Muscle of leg (tissue), 3 donors: ENCODE measurements at regions not wholly inside any gene's neighbourhood (a gene's known extent, or its start where the extent isn't known, plus 50 kb on each side); places are given as distances from the start of the nearest gene placed in this dataset.
"Not testable (repeated sequence)": the region's sequence is repeated elsewhere in the genome, so short reads cannot be mapped to it uniquely, and the experiment has no call there.

Source experiments
- DNase-seq: peaks from one replicate; pipeline ENCODE4 v3.0.0; 2013
- H3K27ac ChIP-seq: one replicate; pipeline ENCODE4 v1.5.1; 2013; ENCODE audit warnings: mild to moderate bottlenecking, low read length, control low read depth
- H3K27me3 ChIP-seq: one replicate; pipeline ENCODE4 v1.6.1; 2013; ENCODE audit warnings: low read length; ENCODE audit not compliant: control insufficient read depth, insufficient read depth
- H3K36me3 ChIP-seq: one replicate; pipeline ENCODE4 v1.6.1; 2013; ENCODE audit warnings: low read length; ENCODE audit not compliant: control insufficient read depth, insufficient read depth
- H3K4me1 ChIP-seq: one replicate; pipeline ENCODE4 v1.6.1; 2013; ENCODE audit warnings: low read length; ENCODE audit not compliant: control insufficient read depth, insufficient read depth
- H3K4me3 ChIP-seq: one replicate; pipeline ENCODE4 v1.5.1; 2013; ENCODE audit warnings: low read length, control low read depth
- H3K9me3 ChIP-seq: replicated peaks from 2 replicates; pipeline ENCODE4 v1.6.1; 2013; ENCODE audit warnings: low read depth, low read length; ENCODE audit not compliant: control insufficient read depth
- WGBS: methylation state at CpG from one replicate; pipeline ENCODE4 v1.1.5; 2013; ENCODE audit warnings: missing lambda C conversion rate; ENCODE audit not compliant: insufficient coverage; 5-methylcytosine and 5-hydroxymethylcytosine counted together

- peaks cover 4% of the 10 kb centered on the region for H3K9me3 ChIP-seq
- no peaks in the 10 kb centered on the region for H3K4me1 ChIP-seq
- no peaks in the 10 kb centered on the region for H3K27me3 ChIP-seq
- no peak overlapping the region for H3K27ac ChIP-seq
- no peak overlapping the region for H3K4me3 ChIP-seq
- H3K36me3 ChIP-seq = no peaks in the 10 kb centered on the region
- no CpG with 5 or more reads among the region's 4 CpGs for WGBS
- no peak for DNase-seq
Measured at GRCh38 chr4:16417198-16417597, 190.9 kb upstream of the TAPT1 start.

DNA sequence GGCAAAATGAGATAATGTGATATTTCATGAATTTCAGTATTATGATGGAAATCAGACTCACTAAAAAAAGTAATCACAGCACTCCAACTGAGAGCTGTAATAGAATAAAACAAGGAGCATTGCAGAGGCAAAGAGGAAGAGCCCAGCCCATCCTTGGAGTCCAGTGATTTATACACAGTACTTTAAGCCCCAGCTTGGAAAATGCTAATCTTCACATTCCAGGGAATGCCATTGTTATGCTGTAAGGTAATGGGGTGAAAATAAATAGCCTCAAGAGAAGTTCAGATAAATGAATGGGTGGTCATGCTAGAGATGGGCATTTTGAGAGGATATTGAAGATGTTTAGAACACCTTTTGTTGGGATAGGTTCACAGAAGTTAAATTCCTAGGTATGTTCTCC is 190.3 kb upstream of the TAPT1 start:
- H3K9me3 ChIP-seq = peaks cover 4% of the 10 kb centered on the region
- no peak overlapping the region for H3K4me3 ChIP-seq
- DNase-seq = no peak
- no peak overlapping the region for H3K27ac ChIP-seq
- H3K4me1 ChIP-seq = no peaks in the 10 kb centered on the region
- no peaks in the 10 kb centered on the region for H3K36me3 ChIP-seq
- H3K27me3 ChIP-seq = no peaks in the 10 kb centered on the region

- Histone ChIP-seq H3K9me3 (peaks cover 2% of the 10 kb centered on the region), H3K27ac (no peak overlapping the region), H3K27me3 (no peaks in the 10 kb centered on the region), H3K4me3 (no peak overlapping the region), H3K36me3 (no peaks in the 10 kb centered on the region), H3K4me1 (no peaks in the 10 kb centered on the region)
- DNase-seq = no peak
Measured at GRCh38 chr4:16415751-16416150, 189.5 kb upstream of the TAPT1 start.

DNA sequence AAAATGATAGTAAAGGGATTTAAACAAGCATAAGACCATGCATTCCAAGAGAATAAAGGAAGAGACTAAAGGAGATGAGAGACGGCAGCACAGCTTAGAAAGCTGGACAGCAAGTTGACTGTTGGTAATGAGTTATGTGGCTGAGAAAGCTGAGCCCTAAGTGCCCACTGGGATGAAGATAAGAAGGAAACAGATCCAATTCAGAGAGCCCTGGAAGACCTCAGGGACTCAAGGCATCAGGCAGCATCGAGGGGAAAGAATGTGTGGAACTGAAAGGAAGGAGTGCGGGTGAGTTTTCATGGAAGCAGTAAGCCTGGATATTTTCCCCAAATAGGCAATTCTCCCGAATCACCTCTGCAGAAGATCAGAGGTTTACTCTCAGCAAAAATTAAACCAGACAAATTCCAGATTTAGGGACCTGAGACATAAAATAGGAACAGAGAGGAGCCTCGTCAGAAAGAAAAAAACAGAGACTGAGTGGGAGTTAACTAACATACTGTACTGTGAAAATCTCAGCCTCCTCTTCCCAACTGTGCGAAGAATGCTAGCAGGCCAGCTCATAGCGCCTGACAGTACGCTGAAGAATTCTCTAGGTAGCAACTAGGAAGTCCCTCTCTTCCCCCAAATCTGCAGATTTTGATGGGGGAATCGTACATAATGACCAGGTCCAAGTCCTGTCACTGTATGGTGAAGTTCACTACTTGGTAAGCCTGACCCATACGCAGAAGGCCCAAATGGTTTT is 187.7 kb upstream of the TAPT1 start:
- Histone ChIP-seq H3K9me3 (no peaks in the 10 kb centered on the region), H3K27ac (no peak overlapping the region), H3K36me3 (no peaks in the 10 kb centered on the region), H3K4me1 (no peaks in the 10 kb centered on the region), H3K4me3 (no peak overlapping the region), H3K27me3 (no peaks in the 10 kb centered on the region)
- DNase-seq = no peak
- WGBS = 61% methylated on average over 5 of the region's 10 CpGs

DNA sequence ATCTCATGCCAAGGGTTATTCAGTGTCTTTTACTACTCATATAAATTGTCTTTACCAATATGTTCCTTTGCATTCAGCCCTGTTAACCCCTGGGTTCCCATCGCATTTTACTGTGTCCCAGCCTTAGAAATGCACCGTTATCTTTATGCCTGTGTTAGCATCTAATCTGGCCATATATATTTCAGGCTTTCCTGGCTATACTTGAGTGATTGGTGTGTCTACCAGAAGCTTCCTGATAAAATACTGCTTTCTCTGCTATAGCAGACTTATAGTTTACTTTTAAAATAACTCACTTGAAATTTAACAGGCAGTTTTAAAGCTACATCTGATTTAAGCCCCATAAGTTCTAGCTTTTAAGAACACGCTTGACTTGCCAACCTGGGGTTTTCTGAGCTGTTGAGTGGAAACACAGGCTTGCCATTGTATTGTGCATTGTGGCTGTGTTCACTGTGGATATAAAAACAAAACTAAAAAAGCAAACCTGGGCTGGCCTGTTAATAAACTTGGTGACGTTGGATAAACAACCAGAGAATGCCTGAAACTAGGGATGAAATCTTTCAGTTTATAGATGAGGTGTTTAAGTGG is 185.3 kb upstream of the TAPT1 start:
- Histone ChIP-seq H3K4me3 (no peak overlapping the region), H3K27ac (no peak overlapping the region), H3K36me3 (no peaks in the 10 kb centered on the region), H3K27me3 (no peaks in the 10 kb centered on the region), H3K9me3 (no peaks in the 10 kb centered on the region), H3K4me1 (no peaks in the 10 kb centered on the region)
- no peak for DNase-seq
- WGBS = no CpG with 5 or more reads among the region's 4 CpGs

- not testable (repeated sequence) for H3K4me1 ChIP-seq, DNase-seq, H3K27ac ChIP-seq, H3K9me3 ChIP-seq, H3K36me3 ChIP-seq, H3K27me3 ChIP-seq, H3K4me3 ChIP-seq
- WGBS = 92% methylated on average over 6 of the region's 32 CpGs
Measured at GRCh38 chr4:16393216-16393615, 166.9 kb upstream of the TAPT1 start.

- Histone ChIP-seq H3K27me3 (no peaks in the 10 kb centered on the region), H3K9me3 (no peaks in the 10 kb centered on the region), H3K27ac (no peak overlapping the region), H3K36me3 (no peaks in the 10 kb centered on the region), H3K4me3 (no peak overlapping the region), H3K4me1 (no peaks in the 10 kb centered on the region)
- DNase-seq = no peak
- WGBS = 73% methylated on average over 3 of the region's 3 CpGs
Measured at GRCh38 chr4:16391196-16391595, 164.9 kb upstream of the TAPT1 start.

- H3K9me3 ChIP-seq = no peaks in the 10 kb centered on the region
- no peak overlapping the region for H3K27ac ChIP-seq
- no peaks in the 10 kb centered on the region for H3K27me3 ChIP-seq
- H3K36me3 ChIP-seq = no peaks in the 10 kb centered on the region
- no peak for DNase-seq
- H3K4me3 ChIP-seq = no peak overlapping the region
- peaks cover 4% of the 10 kb centered on the region for H3K4me1 ChIP-seq
- 83% methylated on average over 1 of the region's 1 CpG for WGBS
Measured at GRCh38 chr4:16387448-16387847, 161.2 kb upstream of the TAPT1 start.

- Histone ChIP-seq H3K36me3 (no peaks in the 10 kb centered on the region), H3K9me3 (no peaks in the 10 kb centered on the region), H3K27me3 (no peaks in the 10 kb centered on the region), H3K4me3 (no peak overlapping the region), H3K27ac (peak overlapping the region; percentile 11), H3K4me1 (peaks cover 4% of the 10 kb centered on the region)
- peak; percentile 89 for DNase-seq
Measured at GRCh38 chr4:16386711-16387320, 160.5 kb upstream of the TAPT1 start.

- H3K4me1 ChIP-seq = peaks cover 4% of the 10 kb centered on the region
- no peaks in the 10 kb centered on the region for H3K9me3 ChIP-seq
- H3K27me3 ChIP-seq = no peaks in the 10 kb centered on the region
- no peak overlapping the region for H3K4me3 ChIP-seq
- H3K27ac ChIP-seq = peak overlapping the region; percentile 57
- no peaks in the 10 kb centered on the region for H3K36me3 ChIP-seq
- WGBS = no CpG with 5 or more reads among the region's 6 CpGs
- peak; percentile 90 for DNase-seq
Measured at GRCh38 chr4:16384576-16384975, 158.3 kb upstream of the TAPT1 start.
